H1 (cell line): ENCODE measurements at regions not wholly inside any gene's neighbourhood (a gene's known extent, or its start where the extent isn't known, plus 50 kb on each side); places are given as distances from the start of the nearest gene placed in this dataset.

Experiments used
- EGR1 ChIP-seq: IDR thresholded peaks from 2 replicates; pipeline ENCODE4 v1.6.1; 2011; ENCODE audit warnings: low read depth, low read length, borderline replicate concordance
- EP300 ChIP-seq, 2 experiments: IDR thresholded peaks; 1 replicate in 1 of 2; 2 replicates in 1 of 2; pipeline ENCODE4 v1.6.1; 2011 to 2012; ENCODE audit warnings: low read depth in 2 of 2, low read length in 2 of 2, mild to moderate bottlenecking in 2 of 2, borderline replicate concordance in 1 of 2, inconsistent platforms in 1 of 2, moderate library complexity in 1 of 2
- JUN ChIP-seq: IDR thresholded peaks from 2 replicates; pipeline ENCODE4 v1.6.1; 2011; ENCODE audit warnings: low read depth, mild to moderate bottlenecking, improper control_type of control experiment, low read length
- KDM1A ChIP-seq: fragments of 200-600, 300-600 bp; sonication (generic); IDR thresholded peaks from 2 replicates; pipeline ENCODE4 v1.7.1; 2016; ENCODE audit warnings: mild to moderate bottlenecking, low read length, borderline replicate concordance
- NRF1 ChIP-seq: IDR thresholded peaks from 2 replicates; pipeline ENCODE4 v1.6.1; 2011; ENCODE audit warnings: mild to moderate bottlenecking, low read depth, low read length, improper control_type of control experiment
- RNF2 ChIP-seq: fragments of 200-900, 300-1000 bp; sonication (generic); IDR thresholded peaks from 2 replicates; pipeline ENCODE4 v1.7.1; 2016; ENCODE audit warnings: borderline replicate concordance, low read depth, mild to moderate bottlenecking, antibody characterized with exemption, low read length; ENCODE audit not compliant: poor library complexity, severe bottlenecking; ENCODE audit errors: missing control alignments
- SP4 ChIP-seq: IDR thresholded peaks from 2 replicates; pipeline ENCODE4 v1.6.1; 2012; ENCODE audit warnings: low read length, inconsistent platforms
- TEAD4 ChIP-seq: IDR thresholded peaks from 2 replicates; pipeline ENCODE4 v1.6.1; 2012; ENCODE audit warnings: low read depth, low read length, inconsistent platforms, mixed read lengths

GRCh38 chr1:207970329-207971233 is 59.7 kb upstream of the CD34 start (continued):
- TF ChIP-seq TEAD4 = no peak
- TF ChIP-seq EP300 (IDR thresholded peaks at IDR 0.05; ENCODE audit: borderline replicate concordance in 1 of 2, low read depth in 2 of 2, low read length in 2 of 2) = no peak
- no peak for TF ChIP-seq EGR1
- no peak for TF ChIP-seq SP4
- TF ChIP-seq NRF1 = no peak
- no peak for TF ChIP-seq RNF2
- no peak for TF ChIP-seq JUN
- no peak for TF ChIP-seq KDM1A
- TF ChIP-seq, all 59 proteins: peak for 0
